NCI-H2029 (cell line): ENCODE measurements at regions not wholly inside any gene's neighbourhood (a gene's known extent, or its start where the extent isn't known, plus 50 kb on each side); places are given as distances from the start of the nearest gene placed in this dataset.
A peak's percentile ranks its signal among the peaks of the same experiment; 100 is the strongest.

Experiments
- DNase-seq: peaks from one replicate; lab custom pipeline; 2025; lab: John Stamatoyannopoulos, UW

GRCh38 chr9:109945573-109945972, 165.6 kb downstream of the PALM2AKAP2 start:
- DNase-seq: no peak

- no peak for DNase-seq
Observed at GRCh38 chr9:109948453-109948852, 168.5 kb downstream of the PALM2AKAP2 start.

- DNase-seq: no peak
Observed at GRCh38 chr9:109950710-109951443, 170.9 kb downstream of the PALM2AKAP2 start.

- no peak for DNase-seq
Observed at GRCh38 chr9:109953300-109953699, 173.3 kb downstream of the PALM2AKAP2 start.

GRCh38 chr9:109953813-109954497, 174.0 kb downstream of the PALM2AKAP2 start:
- no peak for DNase-seq

- DNase-seq: no peak
Observed at GRCh38 chr9:109956717-109957440, 176.9 kb downstream of the PALM2AKAP2 start.

- DNase-seq: no peak
Observed at GRCh38 chr9:109959679-109960078, 179.7 kb downstream of the PALM2AKAP2 start.

GRCh38 chr9:109961626-109962025, 181.6 kb downstream of the PALM2AKAP2 start:
- no peak for DNase-seq

- no peak for DNase-seq
Observed at GRCh38 chr9:109962215-109962614, 182.2 kb downstream of the PALM2AKAP2 start.

- peak; percentile 88 for DNase-seq
Observed at GRCh38 chr9:109963079-109963478, 183.1 kb downstream of the PALM2AKAP2 start.

GRCh38 chr9:109966643-109967368, 186.8 kb downstream of the PALM2AKAP2 start:
- DNase-seq: no peak

- DNase-seq: no peak
Observed at GRCh38 chr9:109967651-109968642, 187.9 kb downstream of the PALM2AKAP2 start.

GRCh38 chr9:109969011-109969410, 189.0 kb downstream of the PALM2AKAP2 start:
- no peak for DNase-seq

- no peak for DNase-seq
Observed at GRCh38 chr9:109969573-109970237, 189.7 kb downstream of the PALM2AKAP2 start.

- no peak for DNase-seq
Observed at GRCh38 chr9:109971226-109971625, 191.2 kb downstream of the PALM2AKAP2 start.

- DNase-seq: no peak
Observed at GRCh38 chr9:109972026-109972882, 192.3 kb downstream of the PALM2AKAP2 start.

- DNase-seq: no peak
Observed at GRCh38 chr9:109973336-109973735, 193.3 kb downstream of the PALM2AKAP2 start.

GRCh38 chr9:109974143-109974917, 194.3 kb downstream of the PALM2AKAP2 start:
- no peak for DNase-seq

GRCh38 chr9:109974918-109975276, 194.9 kb downstream of the PALM2AKAP2 start:
- no peak for DNase-seq
